Forelimb muscle (tissue), 1 donor: ENCODE measurements at regions not wholly inside any gene's neighbourhood (a gene's known extent, or its start where the extent isn't known, plus 50 kb on each side); places are given as distances from the start of the nearest gene placed in this dataset.

Experiments used
- DNase-seq: peaks from one replicate; pipeline ENCODE4 v3.0.0-alpha.2; 2013; ENCODE audit warnings: low read depth

DNA sequence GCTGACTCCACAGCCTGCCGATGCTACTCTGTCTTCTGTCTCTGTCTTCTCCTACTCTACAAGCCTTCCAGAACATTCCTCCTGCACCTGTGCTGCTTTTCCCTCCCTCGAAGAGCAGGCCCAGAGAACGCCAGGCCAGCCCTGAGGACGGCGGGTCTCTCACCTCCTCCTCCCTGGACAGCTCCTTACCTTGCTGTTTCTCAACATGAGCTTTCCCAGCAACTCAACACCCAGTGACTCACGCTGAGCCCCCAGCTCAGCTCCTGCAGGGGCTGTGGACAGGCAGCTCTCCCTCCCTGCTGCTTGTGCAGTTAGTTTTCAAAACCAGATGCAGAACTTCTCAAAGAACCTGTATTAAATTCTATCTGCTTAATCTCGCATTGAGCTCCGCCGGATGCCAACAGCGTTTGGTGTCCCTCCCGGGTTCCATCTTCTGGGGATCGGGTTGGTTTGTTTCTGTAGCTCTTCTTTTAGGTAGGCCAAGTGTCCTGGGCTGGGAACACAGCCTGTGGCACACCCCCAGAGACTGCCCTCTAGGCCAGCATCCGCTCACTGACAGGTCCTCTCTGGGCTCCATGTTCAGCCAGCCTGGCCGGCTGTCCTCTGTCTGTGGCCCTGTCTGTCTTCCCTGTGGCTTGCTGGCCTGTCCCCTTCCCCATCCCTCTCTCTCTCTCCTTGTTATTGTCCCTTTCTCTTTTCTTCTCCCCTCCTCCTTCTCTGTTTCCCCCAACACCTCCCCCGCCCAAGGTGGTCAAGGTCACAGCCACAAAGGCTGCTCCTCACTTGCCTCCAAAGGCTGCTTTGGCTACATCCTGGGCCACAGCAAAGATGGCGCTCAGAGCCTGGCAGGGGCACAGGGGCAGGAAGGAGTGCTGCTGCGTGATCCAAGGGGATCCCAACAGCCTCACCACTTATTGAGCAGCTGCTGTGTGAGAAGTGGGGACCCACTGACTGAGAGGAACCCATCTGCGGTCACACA is 391.0 kb downstream of the MATN1 start:
- no peak for DNase-seq

DNA sequence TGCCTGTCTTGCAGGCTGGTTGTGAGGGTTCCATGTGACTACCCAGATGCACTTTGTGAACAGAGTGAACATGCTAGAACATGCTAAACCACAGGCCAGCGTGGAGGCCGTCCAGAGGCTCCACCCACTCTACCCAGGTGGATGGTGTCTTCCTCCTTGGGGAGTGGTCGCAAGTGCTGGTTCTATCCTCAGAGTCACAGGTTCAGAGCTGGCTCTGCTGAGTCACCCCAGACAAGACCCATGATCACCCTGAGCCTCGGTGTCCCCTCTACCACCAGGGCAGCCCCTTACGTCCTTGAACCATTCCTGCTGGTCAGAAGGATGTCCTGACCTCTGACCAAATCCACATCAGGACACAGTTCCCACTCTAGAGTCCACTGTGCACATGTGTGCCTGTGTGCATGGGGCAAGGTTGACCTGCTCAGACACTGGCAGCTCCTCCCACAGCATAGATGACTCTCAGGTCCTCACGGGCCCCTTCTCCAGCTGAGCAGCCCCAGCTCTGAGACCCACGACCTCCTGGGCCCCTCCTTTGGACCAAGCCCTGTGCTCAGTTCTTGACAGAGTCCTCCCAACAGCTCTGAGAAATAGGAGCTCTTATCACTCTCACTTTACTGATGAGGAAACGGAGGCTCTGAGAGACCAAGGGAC is 391.8 kb downstream of the MATN1 start:
- DNase-seq, result no peak

DNA sequence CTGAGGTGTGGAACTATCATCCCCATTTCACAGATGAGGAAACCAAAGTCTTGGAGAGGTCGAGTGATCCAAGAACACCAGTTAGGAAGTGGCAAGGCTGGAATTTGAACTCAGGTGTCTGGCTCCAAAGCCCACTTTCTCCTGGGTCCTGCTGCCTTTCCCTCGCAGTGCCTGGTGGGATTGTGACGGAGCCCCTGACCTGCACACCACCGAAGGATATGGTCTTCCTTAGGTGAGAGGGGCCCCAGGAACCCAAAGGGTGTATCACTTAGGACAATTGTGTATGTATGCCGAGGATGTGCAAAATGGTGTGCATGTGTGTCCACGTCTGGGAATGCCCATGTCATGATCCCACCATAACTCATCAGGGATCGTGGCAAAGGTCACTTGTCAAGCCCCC is 392.7 kb downstream of the MATN1 start:
- no peak for DNase-seq

DNA sequence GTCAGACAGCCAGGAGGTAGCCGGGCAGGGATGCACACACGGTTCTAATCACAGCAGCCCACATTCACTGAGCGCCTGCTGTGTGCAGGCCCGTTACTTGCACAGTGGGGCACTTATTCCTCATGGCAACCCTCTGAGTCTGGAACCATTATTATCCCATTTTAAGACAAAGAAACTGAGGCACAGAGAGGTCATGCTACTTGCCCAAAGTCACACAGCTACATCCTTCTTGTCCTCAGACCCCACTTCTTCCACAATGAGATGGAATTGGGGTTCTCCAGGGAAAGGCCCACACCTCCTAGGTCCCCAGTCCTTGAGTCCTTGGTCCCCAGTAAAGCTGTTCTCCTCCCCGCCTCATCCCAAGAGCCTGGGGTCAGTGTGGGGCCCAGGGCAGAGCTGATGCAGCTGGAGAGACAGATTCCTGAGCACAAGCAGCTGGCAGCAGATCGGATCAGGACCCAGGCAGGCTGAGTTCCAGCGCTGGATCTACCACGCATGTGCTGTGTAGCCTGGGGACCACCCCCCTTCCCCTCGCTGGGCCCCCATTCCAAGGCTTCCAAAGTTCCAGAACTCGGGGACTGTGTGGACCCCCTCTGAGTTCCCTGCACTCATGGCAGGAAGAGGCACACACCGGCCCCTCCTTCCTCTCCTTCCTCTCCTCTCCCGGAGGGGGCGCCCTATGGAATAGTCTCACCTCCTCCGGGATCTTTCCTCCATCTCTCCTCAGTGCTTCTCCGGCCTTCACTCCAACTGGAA is 393.4 kb downstream of the MATN1 start:
- DNase-seq, result no peak

DNA sequence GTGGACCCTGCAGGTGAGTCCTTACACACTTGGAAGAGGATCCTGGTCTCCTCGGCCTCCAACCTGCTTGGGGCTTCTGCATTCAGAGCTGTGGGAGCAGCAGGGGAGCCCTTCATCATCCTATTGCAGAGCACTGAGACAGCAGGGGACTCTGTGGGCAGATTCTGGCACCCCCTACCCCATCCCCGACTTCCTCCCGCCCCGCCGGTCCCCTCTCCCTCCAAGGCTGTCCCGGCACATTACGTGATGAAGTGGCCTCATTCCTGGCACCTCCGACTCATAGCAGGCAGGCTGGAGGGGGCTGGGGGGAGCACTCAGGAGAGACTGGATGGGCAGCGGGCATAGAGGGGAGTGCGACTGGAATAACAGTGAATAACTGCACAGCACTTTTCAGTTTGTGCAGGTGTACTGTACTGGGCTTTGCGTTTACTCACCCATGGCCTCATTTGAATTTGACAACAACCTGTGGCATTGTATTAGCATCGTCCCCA is 394.1 kb downstream of the MATN1 start:
- no peak for DNase-seq

DNA sequence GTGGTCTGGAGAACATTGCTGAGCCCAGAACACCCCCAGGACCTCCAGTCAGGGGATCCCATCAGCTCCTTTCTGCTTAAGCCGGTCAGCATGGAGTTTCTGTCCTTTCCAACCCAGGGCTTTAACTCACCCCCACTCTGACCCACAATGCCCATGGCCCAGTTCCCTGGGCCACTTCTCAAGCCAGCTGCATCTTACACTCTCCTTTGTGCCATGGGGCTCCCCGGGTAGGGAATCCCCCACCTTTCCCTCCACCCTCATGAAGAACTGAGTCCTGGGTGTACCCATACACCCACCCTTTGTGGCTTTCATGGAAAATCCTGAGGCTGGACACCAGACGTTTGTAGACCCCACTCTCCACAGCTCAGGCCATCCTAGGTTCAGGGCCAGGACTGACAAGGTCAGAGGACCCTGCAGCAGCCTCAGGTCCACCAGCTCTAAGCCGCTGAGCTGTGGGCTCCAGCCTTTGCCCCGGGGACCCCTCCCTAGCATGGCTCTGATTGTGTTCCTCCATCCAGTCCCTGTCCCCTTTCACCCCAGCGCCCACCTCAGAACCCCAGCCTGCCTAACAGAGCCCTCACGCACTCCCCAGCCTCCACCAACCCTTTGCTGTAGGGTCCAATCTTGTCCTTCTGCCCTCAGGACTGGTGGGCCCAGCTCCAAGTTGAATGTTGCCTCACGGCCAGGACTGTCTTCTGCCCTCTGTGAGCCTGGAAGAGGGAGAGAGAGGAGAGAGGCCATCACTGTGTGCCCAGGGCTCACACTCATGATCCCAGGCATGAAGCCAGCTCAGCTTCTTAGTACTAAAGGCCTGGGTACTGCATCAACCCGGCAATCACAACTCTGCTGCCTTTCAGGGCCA is 394.8 kb downstream of the MATN1 start:
- no peak for DNase-seq

GRCh38 chr1:30328100-30328370 is 395.4 kb downstream of the MATN1 start:
- no peak for DNase-seq

DNA sequence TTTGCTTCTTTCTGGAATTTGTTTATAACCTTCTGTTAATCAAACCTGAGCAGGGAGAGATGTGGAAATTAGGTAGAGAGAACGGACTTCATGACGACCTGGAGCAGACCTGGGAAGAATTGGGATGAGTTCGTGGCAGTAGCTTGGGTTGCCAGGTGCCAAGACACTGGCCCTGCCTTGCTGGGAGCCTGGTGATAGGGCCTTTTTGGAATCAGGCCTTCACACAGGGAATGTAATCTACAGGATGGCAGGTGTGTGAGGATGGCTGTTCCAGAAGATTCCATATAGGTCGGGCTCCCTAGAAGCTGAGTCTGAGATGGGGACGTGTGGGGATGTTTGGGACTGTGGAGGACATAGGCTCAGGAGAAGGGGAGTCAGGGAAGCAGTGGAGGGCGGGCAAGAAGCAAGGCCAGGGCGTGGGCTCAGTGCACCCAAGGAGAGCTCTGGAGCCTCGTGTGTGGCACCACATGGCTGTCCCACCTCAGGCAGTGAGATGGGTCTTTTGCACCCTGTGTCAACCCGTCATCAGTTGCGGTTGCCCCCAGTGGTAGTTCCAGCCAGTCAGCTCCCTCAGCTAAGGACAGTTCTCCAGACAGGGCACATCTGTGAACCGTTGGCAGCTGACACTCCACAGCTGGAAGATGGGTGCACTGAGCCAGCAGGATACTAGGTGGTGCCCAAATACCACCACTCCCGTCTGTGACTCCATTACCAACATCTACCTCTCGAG is 395.9 kb downstream of the MATN1 start:
- DNase-seq, result no peak

- DNase-seq, result no peak
These were observed 397.4 kb downstream of the MATN1 start for GRCh38 chr1:30325999-30326398.

DNA sequence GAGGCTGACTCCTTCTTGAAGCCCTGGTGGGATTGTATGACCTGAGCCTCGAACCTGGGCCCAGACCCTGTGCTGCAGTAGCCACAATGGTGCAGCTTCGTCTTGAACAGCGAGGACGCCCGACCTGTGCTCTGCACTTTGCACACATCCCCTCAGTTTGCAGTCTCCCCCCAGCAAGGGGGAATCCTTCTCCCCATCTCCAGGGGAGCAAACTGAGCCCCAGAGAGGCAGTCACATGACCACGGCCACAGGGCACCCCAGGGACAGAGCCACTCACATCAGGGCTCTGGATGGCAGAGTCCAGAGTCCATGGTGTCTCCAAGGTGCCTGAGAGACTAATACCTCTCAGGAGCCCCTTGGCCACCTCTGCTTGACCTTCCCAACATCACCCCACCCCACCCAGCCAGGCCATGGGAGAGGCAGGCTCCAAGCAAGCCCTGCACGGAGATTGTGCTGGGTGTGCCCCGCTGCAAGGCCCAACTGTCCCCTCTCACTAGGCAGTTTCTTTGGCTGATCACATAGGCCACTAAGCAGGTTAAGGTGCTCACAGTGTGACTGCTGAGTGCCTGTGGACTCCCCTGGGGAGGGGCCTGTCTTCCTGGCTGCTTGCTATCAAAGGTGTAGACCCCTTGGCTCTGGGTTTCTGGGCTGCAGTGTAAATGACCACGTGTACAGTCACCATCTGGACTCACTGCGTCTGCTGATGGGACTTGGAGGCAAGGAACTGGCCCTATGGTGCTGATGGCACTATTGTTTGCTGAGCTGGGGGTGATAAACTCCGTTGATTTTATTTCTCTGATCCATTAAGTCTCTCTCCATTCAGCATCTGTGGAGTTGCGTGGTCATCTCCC is 398.1 kb downstream of the MATN1 start:
- no peak for DNase-seq

DNA sequence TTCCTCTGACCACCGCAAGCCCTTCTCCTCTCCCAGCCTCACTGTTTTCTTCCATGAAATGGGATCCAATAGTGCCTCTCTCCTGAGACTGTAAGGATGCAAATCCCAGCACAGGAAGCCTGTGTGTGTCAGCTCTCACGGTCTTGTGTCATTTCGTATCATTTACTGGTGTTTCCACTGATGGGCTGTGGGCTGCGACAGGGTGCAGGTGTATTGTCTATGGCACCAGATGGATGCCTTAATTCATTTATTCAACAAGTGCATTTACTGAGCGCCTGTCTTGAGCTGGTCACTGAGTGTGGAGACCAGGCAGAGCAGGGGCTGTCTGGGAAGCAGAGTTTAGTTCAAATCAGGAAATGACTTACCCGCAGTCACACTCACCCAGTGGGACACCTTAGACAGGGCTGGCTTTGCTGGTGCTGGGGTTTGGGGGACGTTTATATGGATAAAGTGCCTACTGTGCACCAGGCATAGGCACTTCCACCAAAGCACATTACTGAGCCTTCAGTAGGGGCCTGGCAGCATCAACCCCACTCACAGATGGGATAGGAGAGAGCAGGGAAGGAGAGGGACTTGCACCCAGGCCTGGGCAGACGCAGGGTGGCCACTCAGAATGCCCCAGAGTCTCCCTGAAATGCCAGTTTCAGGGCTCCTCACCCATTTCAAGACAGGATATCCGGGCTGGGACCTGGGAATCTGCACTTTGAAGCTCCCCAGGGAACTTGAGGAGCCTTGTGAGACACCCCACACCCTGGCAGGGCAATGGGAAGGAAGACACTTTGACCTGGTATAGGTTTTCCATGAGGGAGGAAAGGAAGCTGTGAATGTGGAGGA is 398.9 kb downstream of the MATN1 start:
- DNase-seq, result no peak

GRCh38 chr1:30323841-30324240 is 399.5 kb downstream of the MATN1 start:
- no peak for DNase-seq

DNA sequence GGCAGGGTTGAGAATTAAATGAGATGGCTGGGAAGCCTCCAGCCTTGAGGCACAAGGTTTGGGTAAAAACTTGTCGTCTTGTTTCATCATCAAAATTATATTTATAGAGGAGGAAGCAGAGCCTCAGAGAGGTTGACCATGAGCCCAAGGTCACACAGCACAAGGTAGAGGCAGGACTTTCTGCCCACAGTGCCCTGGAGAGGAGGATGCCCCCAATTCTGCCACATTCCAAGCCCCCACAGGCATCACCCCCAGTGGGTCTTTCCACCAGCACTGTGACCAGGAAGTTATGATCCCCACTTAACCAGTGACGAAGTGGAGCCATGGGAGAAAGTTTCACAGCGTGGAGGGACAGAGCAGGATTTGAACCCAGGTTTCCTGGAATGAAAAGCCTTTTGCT is 400.0 kb downstream of the MATN1 start:
- DNase-seq, result no peak

GRCh38 chr1:30322859-30323257 is 400.5 kb downstream of the MATN1 start:
- no peak for DNase-seq

GRCh38 chr1:30321996-30322858 is 401.2 kb downstream of the MATN1 start:
- DNase-seq, result no peak

DNA sequence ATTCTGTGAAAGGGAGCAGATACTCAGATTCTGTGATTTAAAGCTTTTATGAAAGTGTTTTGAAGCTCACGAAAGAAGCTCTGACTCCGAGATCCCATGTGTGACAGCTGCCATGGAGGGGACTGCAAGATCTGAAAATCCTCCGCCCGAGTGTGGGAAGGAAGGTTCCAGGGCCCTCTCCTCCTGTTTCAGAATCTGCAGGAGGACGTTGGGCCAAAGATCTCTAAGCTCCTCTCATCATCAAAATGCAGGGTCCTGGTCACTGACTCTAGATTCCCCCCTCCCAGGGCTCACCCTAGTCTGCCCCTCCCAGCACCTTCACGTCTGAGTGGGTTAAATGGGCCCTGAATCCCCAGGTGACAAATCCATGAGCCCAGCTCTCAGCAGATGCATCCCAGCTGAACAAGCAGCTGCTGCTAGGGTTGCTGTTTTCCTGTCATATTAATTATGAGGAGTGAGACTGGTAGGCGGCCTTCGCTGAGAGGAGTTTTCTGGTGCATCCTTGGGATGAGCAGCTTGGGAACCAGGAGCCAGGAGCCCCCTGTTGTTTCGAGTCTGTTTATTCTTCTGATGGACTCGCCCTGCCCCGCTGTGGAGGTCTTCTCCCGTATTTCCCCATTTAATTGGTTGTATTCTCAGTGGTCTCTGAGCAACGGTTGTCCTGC is 402.0 kb downstream of the MATN1 start:
- no peak for DNase-seq

DNA sequence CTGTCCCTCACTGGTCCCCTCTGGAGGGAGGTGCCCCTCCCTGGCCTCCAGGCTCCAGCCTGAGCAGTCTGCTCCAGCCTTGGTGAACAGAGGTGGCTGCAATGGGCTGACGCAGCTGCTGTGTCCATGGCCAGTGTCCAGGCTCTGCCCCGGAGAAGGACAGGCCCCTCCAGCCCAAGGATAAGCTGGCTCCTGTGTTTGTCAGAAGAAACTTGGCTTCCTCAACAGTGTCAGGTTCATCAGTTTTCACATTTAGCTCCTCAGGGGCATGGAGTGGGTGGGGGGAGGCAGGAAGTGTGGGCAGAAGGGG is 402.8 kb downstream of the MATN1 start:
- DNase-seq, result no peak
